Testis (tissue), 2 donors: ENCODE measurements at regions not wholly inside any gene's neighbourhood (a gene's known extent, or its start where the extent isn't known, plus 50 kb on each side); places are given as distances from the start of the nearest gene placed in this dataset.

ENCODE experiments used
- POLR2A ChIP-seq: fragments of 450-650 bp; IDR thresholded peaks from one replicate; pipeline ENCODE4 v1.6.1; 2017; ENCODE audit warnings: antibody characterized with exemption, mild to moderate bottlenecking, moderate library complexity
- TF ChIP-seq, protein P1 (sequence below), 3 experiments: fragments of 450-650 bp in 2 of 3; fragments of 200-600 bp in 1 of 3; sonication (generic) in 1 of 3; IDR thresholded peaks; one replicate each; pipeline ENCODE4 v1.5.1; 2016 to 2019; ENCODE audit warnings: antibody characterized with exemption in 3 of 3, mild to moderate bottlenecking in 2 of 3, moderate library complexity in 1 of 3

DNA sequence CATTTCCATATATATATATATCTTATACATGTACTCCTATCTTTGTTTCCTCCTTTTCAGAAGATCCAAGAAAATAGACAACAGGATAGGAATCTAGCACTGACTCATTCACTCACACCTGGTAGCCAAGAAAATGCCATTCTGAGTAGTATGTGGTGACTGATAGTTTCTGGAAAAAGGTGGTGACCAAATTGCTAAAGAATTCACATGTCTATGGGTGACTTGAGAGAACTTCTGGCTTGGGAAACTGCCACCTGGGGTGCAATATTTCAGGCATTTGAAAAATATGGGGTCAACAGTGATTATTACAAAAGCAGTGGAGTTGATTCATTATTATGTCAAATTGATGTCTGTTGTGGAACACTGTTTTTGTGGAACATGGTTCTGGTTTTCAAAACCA lies 605.1 kb downstream of the PCDH18 start:
- TF ChIP-seq, protein P1, sequence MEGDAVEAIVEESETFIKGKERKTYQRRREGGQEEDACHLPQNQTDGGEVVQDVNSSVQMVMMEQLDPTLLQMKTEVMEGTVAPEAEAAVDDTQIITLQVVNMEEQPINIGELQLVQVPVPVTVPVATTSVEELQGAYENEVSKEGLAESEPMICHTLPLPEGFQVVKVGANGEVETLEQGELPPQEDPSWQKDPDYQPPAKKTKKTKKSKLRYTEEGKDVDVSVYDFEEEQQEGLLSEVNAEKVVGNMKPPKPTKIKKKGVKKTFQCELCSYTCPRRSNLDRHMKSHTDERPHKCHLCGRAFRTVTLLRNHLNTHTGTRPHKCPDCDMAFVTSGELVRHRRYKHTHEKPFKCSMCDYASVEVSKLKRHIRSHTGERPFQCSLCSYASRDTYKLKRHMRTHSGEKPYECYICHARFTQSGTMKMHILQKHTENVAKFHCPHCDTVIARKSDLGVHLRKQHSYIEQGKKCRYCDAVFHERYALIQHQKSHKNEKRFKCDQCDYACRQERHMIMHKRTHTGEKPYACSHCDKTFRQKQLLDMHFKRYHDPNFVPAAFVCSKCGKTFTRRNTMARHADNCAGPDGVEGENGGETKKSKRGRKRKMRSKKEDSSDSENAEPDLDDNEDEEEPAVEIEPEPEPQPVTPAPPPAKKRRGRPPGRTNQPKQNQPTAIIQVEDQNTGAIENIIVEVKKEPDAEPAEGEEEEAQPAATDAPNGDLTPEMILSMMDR (IDR thresholded peaks at IDR 0.05) = no peak
- no peak for TF ChIP-seq POLR2A
